Body of pancreas (tissue), 4 donors: ENCODE measurements at regions not wholly inside any gene's neighbourhood (a gene's known extent, or its start where the extent isn't known, plus 50 kb on each side); places are given as distances from the start of the nearest gene placed in this dataset.
"Not testable (repeated sequence)": the region's sequence is repeated elsewhere in the genome, so short reads cannot be mapped to it uniquely, and the experiment has no call there.

Experiments used
- POLR2A ChIP-seq, 3 donors: fragments of 450-650 bp; IDR thresholded peaks; one replicate each; pipeline ENCODE4 v1.6.1; 2016; ENCODE audit warnings: antibody characterized with exemption in 3 of 3, mild to moderate bottlenecking in 2 of 3
- TF ChIP-seq, protein P1 (sequence below), 7 experiments: fragments of 450-650 bp in 4 of 7; fragments of 200-600 bp in 3 of 7; sonication (generic) in 3 of 7; IDR thresholded peaks; one replicate each; pipeline ENCODE4 v1.5.1; 2016 to 2019; ENCODE audit warnings: antibody characterized with exemption in 7 of 7

DNA sequence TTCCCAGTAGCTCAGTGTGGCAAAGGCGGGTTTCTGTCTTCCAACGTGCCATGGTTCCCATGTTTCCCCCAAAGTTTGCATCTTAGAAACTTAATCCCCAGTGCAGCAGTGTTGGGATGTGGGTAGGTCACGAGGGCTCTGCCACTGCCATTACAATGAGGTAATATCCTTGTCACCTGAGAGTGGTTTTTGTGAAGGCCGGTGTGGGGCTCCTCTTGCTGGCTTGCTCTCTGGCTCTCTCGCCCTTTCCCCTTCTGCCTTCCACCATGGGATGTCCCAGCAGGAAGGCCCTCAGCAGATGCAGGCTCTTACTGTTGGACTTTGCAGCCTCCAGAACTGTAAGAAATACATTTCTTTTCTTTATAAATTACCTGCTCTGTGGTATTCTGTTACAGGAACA is 187.9 kb downstream of the OR4M2 start:
- TF ChIP-seq, protein P1, sequence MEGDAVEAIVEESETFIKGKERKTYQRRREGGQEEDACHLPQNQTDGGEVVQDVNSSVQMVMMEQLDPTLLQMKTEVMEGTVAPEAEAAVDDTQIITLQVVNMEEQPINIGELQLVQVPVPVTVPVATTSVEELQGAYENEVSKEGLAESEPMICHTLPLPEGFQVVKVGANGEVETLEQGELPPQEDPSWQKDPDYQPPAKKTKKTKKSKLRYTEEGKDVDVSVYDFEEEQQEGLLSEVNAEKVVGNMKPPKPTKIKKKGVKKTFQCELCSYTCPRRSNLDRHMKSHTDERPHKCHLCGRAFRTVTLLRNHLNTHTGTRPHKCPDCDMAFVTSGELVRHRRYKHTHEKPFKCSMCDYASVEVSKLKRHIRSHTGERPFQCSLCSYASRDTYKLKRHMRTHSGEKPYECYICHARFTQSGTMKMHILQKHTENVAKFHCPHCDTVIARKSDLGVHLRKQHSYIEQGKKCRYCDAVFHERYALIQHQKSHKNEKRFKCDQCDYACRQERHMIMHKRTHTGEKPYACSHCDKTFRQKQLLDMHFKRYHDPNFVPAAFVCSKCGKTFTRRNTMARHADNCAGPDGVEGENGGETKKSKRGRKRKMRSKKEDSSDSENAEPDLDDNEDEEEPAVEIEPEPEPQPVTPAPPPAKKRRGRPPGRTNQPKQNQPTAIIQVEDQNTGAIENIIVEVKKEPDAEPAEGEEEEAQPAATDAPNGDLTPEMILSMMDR (IDR thresholded peaks at IDR 0.05) = not testable (repeated sequence)
- TF ChIP-seq POLR2A (IDR thresholded peaks at IDR 0.05) = not testable (repeated sequence)
